H9 (cell line): ENCODE measurements at regions not wholly inside any gene's neighbourhood (a gene's known extent, or its start where the extent isn't known, plus 50 kb on each side); places are given as distances from the start of the nearest gene placed in this dataset.

Source experiments
- DNase-seq: peaks from one replicate; pipeline ENCODE4 v3.0.0-alpha.2; 2017
- H2AFZ ChIP-seq: one replicate; pipeline ENCODE4 v1.6.1; 2013; ENCODE audit warnings: mild to moderate bottlenecking, low read length, control low read depth, moderate library complexity
- H2AK5ac ChIP-seq: 2 replicates; pipeline ENCODE4 v1.6.1; 2013; ENCODE audit warnings: low read length, control low read depth, mixed read lengths; ENCODE audit not compliant: insufficient read length
- H2BK120ac ChIP-seq: one replicate; pipeline ENCODE4 v1.6.1; 2013; ENCODE audit warnings: low read depth, mild to moderate bottlenecking, low read length, control low read depth, inconsistent platforms; ENCODE audit not compliant: poor library complexity, severe bottlenecking
- H2BK12ac ChIP-seq: 2 replicates; pipeline ENCODE4 v1.6.1; 2013; ENCODE audit warnings: low read length, control low read depth, mixed read lengths, low read depth; ENCODE audit not compliant: insufficient read length
- H2BK15ac ChIP-seq: 2 replicates; pipeline ENCODE4 v1.6.1; 2013; ENCODE audit warnings: low read depth, low read length, control low read depth
- H2BK20ac ChIP-seq: one replicate; pipeline ENCODE4 v1.6.1; 2013; ENCODE audit warnings: low read depth, mild to moderate bottlenecking, low read length, control low read depth, inconsistent platforms; ENCODE audit not compliant: poor library complexity, severe bottlenecking
- H2BK5ac ChIP-seq: 2 replicates; pipeline ENCODE4 v1.6.1; 2013; ENCODE audit warnings: low read length, control low read depth, mixed read lengths; ENCODE audit not compliant: insufficient read length
- H3K14ac ChIP-seq: 2 replicates; pipeline ENCODE4 v1.6.1; 2013; ENCODE audit warnings: low read length, control low read depth; ENCODE audit not compliant: insufficient read depth
- H3K18ac ChIP-seq: 2 replicates; pipeline ENCODE4 v1.6.1; 2013; ENCODE audit warnings: low read depth, mild to moderate bottlenecking, mixed read lengths, low read length, control low read depth; ENCODE audit not compliant: insufficient read length
- H3K23ac ChIP-seq: 2 replicates; pipeline ENCODE4 v1.6.1; 2013; ENCODE audit warnings: low read length, control low read depth, mixed read lengths, low read depth; ENCODE audit not compliant: insufficient read length
- H3K23me2 ChIP-seq: 2 replicates; pipeline ENCODE4 v1.6.1; 2013; ENCODE audit warnings: low read depth, mild to moderate bottlenecking, mixed read lengths, low read length, control low read depth; ENCODE audit not compliant: insufficient read length, poor library complexity, severe bottlenecking
- H3K27ac ChIP-seq: 2 replicates; pipeline ENCODE4 v1.5.1; 2013; ENCODE audit warnings: low read length, control low read depth, mixed read lengths, low read depth; ENCODE audit not compliant: insufficient read length
- H3K27me3 ChIP-seq: 2 replicates; pipeline ENCODE4 v1.6.1; 2013; ENCODE audit warnings: low read length, control low read depth, inconsistent platforms; ENCODE audit not compliant: insufficient read depth
- H3K4ac ChIP-seq: 2 replicates; pipeline ENCODE4 v1.6.1; 2013; ENCODE audit warnings: low read depth, mild to moderate bottlenecking, control low read depth, inconsistent platforms, low read length, moderate library complexity
- H3K4me1 ChIP-seq: 2 replicates; pipeline ENCODE4 v1.6.1; 2013; ENCODE audit warnings: low read length, control low read depth, inconsistent platforms; ENCODE audit not compliant: insufficient read depth
- H3K4me2 ChIP-seq: 2 replicates; pipeline ENCODE4 v1.6.1; 2013; ENCODE audit warnings: low read length, control low read depth, mixed read lengths; ENCODE audit not compliant: insufficient read length, insufficient read depth
- H3K56ac ChIP-seq: 2 replicates; pipeline ENCODE4 v1.6.1; 2013; ENCODE audit warnings: low read depth, mild to moderate bottlenecking, mixed read lengths, low read length, control low read depth; ENCODE audit not compliant: insufficient read length
- H3K79me1 ChIP-seq: 2 replicates; pipeline ENCODE4 v1.6.1; 2013; ENCODE audit warnings: low read depth, mild to moderate bottlenecking, moderate library complexity, low read length, control low read depth, inconsistent platforms; ENCODE audit not compliant: insufficient read depth, poor library complexity, severe bottlenecking
- H3K79me2 ChIP-seq: 2 replicates; pipeline ENCODE4 v1.6.1; 2013; ENCODE audit warnings: low read length, control low read depth, inconsistent platforms; ENCODE audit not compliant: insufficient read depth
- H3K9ac ChIP-seq: 2 replicates; pipeline ENCODE4 v1.6.1; 2013; ENCODE audit warnings: low read length, control low read depth, mixed read lengths; ENCODE audit not compliant: insufficient read length; ENCODE audit errors: extremely low read depth
- H3K9me3 ChIP-seq: one replicate; pipeline ENCODE4 v1.6.1; 2013; ENCODE audit warnings: low read depth, low read length, inconsistent platforms; ENCODE audit not compliant: control insufficient read depth
- H3T11ph ChIP-seq: one replicate; pipeline ENCODE4 v1.6.1; 2013; ENCODE audit warnings: mild to moderate bottlenecking, low read length, control low read depth, inconsistent platforms
- H4K20me1 ChIP-seq: one replicate; pipeline ENCODE4 v1.6.1; 2013; ENCODE audit not compliant: control insufficient read depth, insufficient read length, insufficient read depth
- H4K5ac ChIP-seq: 2 replicates; pipeline ENCODE4 v1.6.1; 2013; ENCODE audit warnings: low read depth, mild to moderate bottlenecking, mixed read lengths, low read length, control low read depth; ENCODE audit not compliant: insufficient read length
- H4K8ac ChIP-seq: replicated peaks from 2 replicates; pipeline ENCODE4 v1.6.1; 2013; ENCODE audit warnings: low read length, control low read depth, mixed read lengths, low read depth; ENCODE audit not compliant: insufficient read length
- H4K91ac ChIP-seq: 2 replicates; pipeline ENCODE4 v1.6.1; 2013; ENCODE audit warnings: low read depth, mild to moderate bottlenecking, moderate library complexity, mixed read lengths, low read length, control low read depth; ENCODE audit not compliant: insufficient read length
- H3K27ac Mint-ChIP-seq, 3 experiments: 2 replicates in 2 of 3; 3 replicates in 1 of 3; pipeline ENCODE4 v1.8.0; 2020 to 2021; ENCODE audit warnings: mixed read lengths in 3 of 3, mild to moderate bottlenecking in 1 of 3, moderate library complexity in 1 of 3
- H3K27me3 Mint-ChIP-seq: 2 replicates; pipeline ENCODE4 v1.8.0; 2021; ENCODE audit warnings: low read depth, mild to moderate bottlenecking, moderate library complexity, mixed read lengths
- H3K36me3 Mint-ChIP-seq, 3 experiments: 2 replicates in 2 of 3; 3 replicates in 1 of 3; pipeline ENCODE4 v1.8.0; 2020 to 2021; ENCODE audit warnings: low read depth in 3 of 3, mixed read lengths in 3 of 3; ENCODE audit not compliant: insufficient read depth in 1 of 3
- H3K4me1 Mint-ChIP-seq, 2 experiments: 2 replicates each; pipeline ENCODE4 v1.8.0; 2020; ENCODE audit warnings: mixed read lengths in 2 of 2
- H3K4me3 Mint-ChIP-seq, 2 experiments: 2 replicates in 1 of 2; 3 replicates in 1 of 2; pipeline ENCODE4 v1.8.0; 2020 to 2021; ENCODE audit warnings: mild to moderate bottlenecking in 2 of 2, mixed read lengths in 2 of 2, moderate library complexity in 1 of 2
- H3K9me3 Mint-ChIP-seq, 2 experiments: 2 replicates in 1 of 2; 3 replicates in 1 of 2; pipeline ENCODE4 v1.8.0; 2020; ENCODE audit warnings: mild to moderate bottlenecking in 2 of 2, mixed read lengths in 2 of 2, moderate library complexity in 1 of 2
- CTCF ChIP-seq: fragments of 200-600 bp; sonication (generic); conservative IDR thresholded peaks from 3 replicates; pipeline ENCODE4 v1.8.0; 2021; ENCODE audit warnings: antibody characterized with exemption, mild to moderate bottlenecking
- WGBS: extraction: QIAGEN DNeasy Blood & Tissue Kit; methylation state at CpG from one replicate; pipeline ENCODE4 v1.1.7; 2013; ENCODE audit warnings: missing lambda C conversion rate, low lambda C conversion rate, mixed read lengths; ENCODE audit not compliant: insufficient read length; ENCODE audit errors: extremely low coverage; 5-methylcytosine and 5-hydroxymethylcytosine counted together

- no peak overlapping the region for H2AFZ ChIP-seq
- H2BK15ac ChIP-seq, result no peak overlapping the region
- no peak overlapping the region for H2BK20ac ChIP-seq
- H3K9me3 Mint-ChIP-seq, result no peaks in the 10 kb centered on the region
- H2BK120ac ChIP-seq, result no peak overlapping the region
- no peak overlapping the region for H3K56ac ChIP-seq
- no peak overlapping the region for H4K8ac ChIP-seq
- no peak for DNase-seq
- H3K18ac ChIP-seq, result no peak overlapping the region
- H3K23me2 ChIP-seq, result no peaks in the 10 kb centered on the region
- peaks cover 0 to 4% of the 10 kb centered on the region in 2 experiments; a peak in 1 of 4 replicates for H3K4me1 Mint-ChIP-seq
- H3K4me2 ChIP-seq, result no peak overlapping the region
- H3K14ac ChIP-seq, result no peak overlapping the region
- H3K27ac ChIP-seq, result no peak overlapping the region
- no peaks in the 10 kb centered on the region for H3K4me1 ChIP-seq
- H3K79me1 ChIP-seq, result no peaks in the 10 kb centered on the region
- H4K20me1 ChIP-seq, result no peaks in the 10 kb centered on the region
- no peak overlapping the region for H3K4ac ChIP-seq
- no peak for TF ChIP-seq CTCF
- WGBS, result no CpG with 5 or more reads among the region's 2 CpGs
- no peak overlapping the region for H3K4me3 Mint-ChIP-seq
- H3K79me2 ChIP-seq, result no peaks in the 10 kb centered on the region
- H2BK12ac ChIP-seq, result no peak overlapping the region
- H3K36me3 Mint-ChIP-seq, result no peaks in the 10 kb centered on the region
- no peak overlapping the region for H3K23ac ChIP-seq
- H2AK5ac ChIP-seq, result no peak overlapping the region
- H2BK5ac ChIP-seq, result no peak overlapping the region
- H3K27me3 Mint-ChIP-seq, result peaks cover 5% of the 10 kb centered on the region
- H3K9ac ChIP-seq, result no peak overlapping the region
- H3K27me3 ChIP-seq, result no peaks in the 10 kb centered on the region
- no peak overlapping the region for H4K5ac ChIP-seq
- no peaks in the 10 kb centered on the region for H3K9me3 ChIP-seq
- H4K91ac ChIP-seq, result no peak overlapping the region
- H3T11ph ChIP-seq, result no peak overlapping the region
- H3K27ac Mint-ChIP-seq, result no peak overlapping the region
Measured at GRCh38 chr2:176585791-176586190, 316.5 kb downstream of the MTX2 start.
